ENCODE measurements at regions not wholly inside any gene's neighbourhood (a gene's known extent, or its start where the extent isn't known, plus 50 kb on each side); places are given as distances from the start of the nearest gene placed in this dataset.
"Not testable (repeated sequence)": the region's sequence is repeated elsewhere in the genome, so short reads cannot be mapped to it uniquely, and the experiment has no call there.

GRCh38 chr21:32884062-32884461 lies 112.5 kb upstream of the PAXBP1 start:
- peak; percentile 14 for DNase-seq (ENCODE audit: low spot score)

GRCh38 chr21:32886339-32886738 lies 114.8 kb upstream of the PAXBP1 start:
- peak; percentile 60 for DNase-seq (ENCODE audit: low spot score)

DNA sequence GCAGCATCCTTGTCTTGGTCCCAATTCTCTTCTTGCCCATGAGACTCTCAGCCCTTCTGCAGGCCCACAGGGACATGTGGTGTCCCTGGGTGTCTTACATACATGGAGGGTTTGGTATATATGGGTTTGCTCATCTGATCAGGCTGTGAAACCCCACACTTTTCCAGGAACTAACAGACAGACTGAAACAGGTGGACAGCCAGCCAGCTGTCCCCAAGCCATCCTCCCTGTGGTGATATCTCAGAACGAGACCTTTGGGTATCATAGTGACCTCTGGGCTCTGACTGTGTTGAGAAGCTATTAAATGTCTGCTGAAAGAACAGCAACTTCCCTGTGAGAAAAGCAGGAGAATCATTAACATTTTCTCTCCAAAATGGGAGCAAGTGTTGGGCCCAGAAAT lies 115.5 kb upstream of the PAXBP1 start:
- DNase-seq (ENCODE audit: low spot score), result no peak

DNA sequence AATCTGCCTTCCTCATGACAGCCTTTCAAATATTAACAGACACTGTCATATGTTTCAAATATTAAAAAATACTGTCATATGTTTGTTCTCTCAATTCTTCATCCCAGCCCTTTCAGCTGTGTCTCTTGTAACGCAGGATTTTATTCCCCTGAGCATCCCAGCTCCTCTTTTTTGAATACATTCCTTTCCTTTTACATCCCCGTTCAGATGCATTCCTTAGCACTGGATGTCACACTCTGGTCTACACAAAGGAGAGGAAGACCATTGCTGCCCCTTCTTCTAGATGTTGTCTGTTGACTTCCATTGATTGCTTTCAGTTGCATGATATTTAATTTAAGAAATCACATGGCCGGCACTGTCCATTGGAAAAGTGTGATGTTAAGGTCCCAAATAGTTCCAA lies 117.4 kb upstream of the PAXBP1 start:
- DNase-seq (ENCODE audit: low spot score), result no peak

- no peak for DNase-seq (ENCODE audit: low spot score)
These were observed 118.0 kb upstream of the PAXBP1 start for GRCh38 chr21:32889596-32889995.

GRCh38 chr21:32894321-32894720 lies 122.8 kb upstream of the PAXBP1 start:
- DNase-seq (ENCODE audit: low spot score), result no peak

DNA sequence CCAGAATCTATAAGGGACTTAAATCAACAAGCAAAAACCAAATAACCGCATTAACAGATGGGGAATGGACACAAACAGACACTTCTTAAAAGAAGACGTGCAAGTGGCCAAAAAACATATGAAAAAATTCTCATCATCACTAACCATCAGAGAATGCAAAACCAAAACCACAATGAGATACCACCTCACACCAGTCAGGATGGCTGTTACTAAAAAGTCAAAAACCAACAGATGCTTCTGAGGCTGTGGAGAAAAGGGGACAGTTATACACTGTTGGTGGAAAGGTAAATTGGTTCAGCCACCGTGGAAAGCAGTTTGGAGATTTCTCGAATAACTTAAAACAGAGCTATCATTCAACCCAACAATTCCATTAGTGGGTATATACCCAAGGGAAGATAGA lies 124.9 kb upstream of the OLIG2 start:
- no peak for DNase-seq (ENCODE audit: low spot score)

DNA sequence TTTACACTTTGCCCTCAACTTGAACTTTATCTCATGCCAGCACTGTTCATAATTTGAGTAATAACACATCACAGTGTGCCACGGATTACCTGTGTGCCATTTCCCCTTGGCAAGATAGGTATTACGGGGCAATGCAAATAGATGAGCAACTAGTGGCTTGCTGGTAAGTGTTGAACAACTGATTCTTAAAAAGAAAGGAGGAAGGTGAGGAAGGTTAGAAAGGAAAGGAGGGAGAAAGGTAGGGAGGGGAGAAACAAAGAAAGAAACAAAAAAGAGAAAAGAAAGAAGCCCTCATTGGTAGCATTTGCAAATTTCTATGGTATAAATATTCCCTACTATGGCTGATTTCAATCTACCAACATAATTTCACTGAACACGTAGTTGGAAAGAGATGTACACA lies 118.2 kb upstream of the OLIG2 start:
- no peak for DNase-seq (ENCODE audit: low spot score)

GRCh38 chr21:32908534-32908933 lies 117.2 kb upstream of the OLIG2 start:
- DNase-seq (ENCODE audit: low spot score), result no peak

- DNase-seq (ENCODE audit: low spot score), result no peak
These were observed 116.3 kb upstream of the OLIG2 start for GRCh38 chr21:32909393-32909792.

- no peak for DNase-seq (ENCODE audit: low spot score)
These were observed 111.2 kb upstream of the OLIG2 start for GRCh38 chr21:32914424-32915039.

DNA sequence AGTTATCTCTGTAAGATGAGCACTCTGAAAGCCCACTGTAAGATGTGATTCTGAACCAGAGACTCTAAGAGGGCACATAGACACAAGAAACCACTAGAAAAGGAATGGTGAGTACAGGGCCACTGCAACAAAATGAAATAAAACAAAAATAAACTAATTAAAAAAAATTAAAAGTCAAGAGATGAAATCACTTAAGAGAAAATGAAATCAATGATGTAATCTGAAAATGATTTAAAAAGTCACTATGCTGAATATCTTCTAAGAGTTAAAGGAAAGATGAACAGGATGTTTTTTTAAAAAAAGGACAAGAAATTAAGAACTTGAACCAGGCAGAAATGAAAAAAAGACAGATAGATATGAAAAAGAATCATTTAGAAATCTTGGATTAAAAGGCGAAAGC lies 110.6 kb upstream of the OLIG2 start:
- DNase-seq (ENCODE audit: low spot score), result no peak

DNA sequence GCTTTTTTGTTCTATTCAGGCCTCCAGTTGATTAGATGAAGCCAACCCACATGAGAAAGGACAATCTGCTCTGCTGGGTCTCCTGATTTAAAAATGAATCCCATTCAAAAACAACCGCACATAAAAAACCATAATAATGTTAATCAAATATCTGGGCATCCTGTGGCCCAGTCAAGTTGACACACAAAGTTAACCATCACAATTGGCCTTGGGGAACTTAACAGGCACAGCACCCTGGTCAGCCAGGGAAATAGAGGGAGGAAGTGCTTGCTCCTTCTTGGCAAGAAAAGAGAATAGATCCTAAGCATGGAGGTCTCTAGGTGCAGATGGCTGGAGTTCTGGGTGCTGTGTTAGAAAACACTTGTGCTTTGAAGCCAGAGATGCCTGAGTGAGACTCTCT lies 109.6 kb upstream of the OLIG2 start:
- DNase-seq (ENCODE audit: low spot score), result no peak

- DNase-seq (ENCODE audit: low spot score), result peak; percentile 21
These were observed 109.1 kb upstream of the OLIG2 start for GRCh38 chr21:32916522-32917099.

DNA sequence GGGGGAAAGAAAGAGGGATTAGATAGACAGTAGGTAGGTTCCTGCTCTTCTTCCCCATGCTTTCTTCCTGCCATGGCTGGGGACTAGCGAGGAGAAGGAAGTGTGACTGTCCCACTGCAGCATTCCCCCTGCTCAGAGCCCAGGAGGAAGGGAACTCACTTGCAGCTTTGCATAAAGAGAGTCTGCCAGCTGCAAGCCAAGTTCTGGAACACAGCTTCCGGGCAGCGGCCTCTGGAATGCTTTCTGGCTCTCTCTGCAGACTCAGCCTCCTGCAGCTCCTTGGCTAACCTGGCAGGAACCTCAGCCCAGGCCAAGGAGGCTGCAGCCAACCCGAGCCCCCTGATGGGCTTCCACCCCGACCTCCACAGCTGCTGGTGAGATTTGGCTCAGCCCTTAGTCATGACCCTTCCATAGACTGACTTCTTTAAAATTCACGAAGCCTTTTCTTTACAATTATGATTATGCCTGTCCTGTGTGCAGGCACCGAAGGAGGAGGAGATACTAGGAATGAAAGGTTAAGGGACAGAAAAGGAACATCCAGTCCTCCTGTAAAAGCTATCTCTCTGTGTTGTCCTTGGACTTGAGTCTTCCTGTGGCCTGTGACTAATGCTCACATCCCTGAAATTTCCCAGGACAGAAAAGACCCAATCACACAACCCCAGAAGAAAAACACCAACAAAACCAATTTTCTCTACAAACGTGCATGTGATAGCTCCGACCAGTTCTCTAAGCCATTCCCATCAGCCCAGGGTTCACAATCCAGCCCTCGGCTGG lies 108.2 kb upstream of the OLIG2 start:
- DNase-seq (ENCODE audit: low spot score), result no peak

DNA sequence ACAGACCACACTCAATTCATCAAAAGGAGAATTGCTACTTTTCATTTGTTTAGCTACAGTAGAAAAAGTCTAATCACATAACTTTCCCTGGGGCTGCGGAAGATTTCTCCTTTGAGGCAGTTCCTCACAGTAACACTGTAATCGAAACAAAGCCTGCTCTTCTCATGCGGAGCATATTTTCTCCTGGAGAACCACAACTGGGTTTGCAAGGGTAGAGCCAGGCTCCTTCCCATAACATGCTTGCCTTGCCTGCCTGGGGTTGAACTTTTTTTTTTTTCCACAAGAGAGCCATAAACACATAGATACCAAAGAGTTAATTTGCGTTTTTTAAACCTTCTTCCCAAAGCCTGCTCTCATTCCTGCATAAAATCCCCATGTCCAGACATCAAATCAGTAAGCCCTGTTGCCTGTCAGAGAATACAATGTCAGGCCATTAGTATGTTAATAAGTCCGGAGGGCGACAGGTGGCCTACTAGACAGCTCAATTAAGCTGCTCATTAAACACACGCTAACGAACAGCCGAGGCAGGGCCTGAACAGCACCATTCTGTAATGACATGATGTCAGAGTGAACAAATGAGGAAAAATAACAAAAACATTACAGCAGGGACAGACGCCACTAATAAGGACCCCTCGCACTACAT lies 107.1 kb upstream of the OLIG2 start:
- no peak for DNase-seq (ENCODE audit: low spot score)

- DNase-seq (ENCODE audit: low spot score), result no peak
These were observed 105.3 kb upstream of the OLIG2 start for GRCh38 chr21:32920474-32920873.

DNA sequence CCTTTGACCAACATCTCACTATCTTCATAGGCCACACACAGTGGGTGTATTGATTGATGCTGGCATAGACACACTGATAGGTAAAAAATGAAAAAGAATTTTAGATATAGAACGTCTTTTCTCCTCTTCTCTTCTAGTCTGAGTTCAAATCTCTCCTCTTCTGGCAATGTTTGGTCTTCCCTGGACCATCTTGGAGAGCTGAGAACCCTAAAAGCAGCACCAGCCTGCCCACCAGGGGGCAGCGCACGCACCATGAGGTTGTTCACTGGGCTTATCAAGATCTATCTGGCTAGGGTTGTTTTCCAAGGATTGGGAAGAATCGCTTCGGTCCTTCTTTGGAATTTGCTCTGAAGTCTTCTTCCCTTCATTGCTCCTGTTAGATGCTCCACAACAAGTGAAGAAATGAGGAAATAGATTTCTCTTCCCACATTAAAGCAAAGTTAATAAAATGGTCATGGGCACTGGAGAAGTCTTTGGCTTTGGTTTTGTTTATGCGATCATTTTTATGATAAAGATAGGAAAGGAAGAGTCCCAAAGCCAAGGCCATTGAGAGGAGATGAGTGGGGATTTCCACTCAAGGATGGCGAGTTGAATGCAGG lies 104.0 kb upstream of the OLIG2 start:
- no peak for DNase-seq (ENCODE audit: low spot score)

GRCh38 chr21:32925098-32925497 lies 100.6 kb upstream of the OLIG2 start:
- DNase-seq (ENCODE audit: low spot score), result no peak

GRCh38 chr21:32929633-32930038 lies 96.1 kb upstream of the OLIG2 start:
- no peak for DNase-seq (ENCODE audit: low spot score)

- DNase-seq (ENCODE audit: low spot score), result no peak
These were observed 95.1 kb upstream of the OLIG2 start for GRCh38 chr21:32930673-32931072.

GRCh38 chr21:32934068-32934467 lies 91.7 kb upstream of the OLIG2 start:
- DNase-seq (ENCODE audit: low spot score), result not testable (repeated sequence)

GRCh38 chr21:32934829-32935228 lies 90.9 kb upstream of the OLIG2 start:
- DNase-seq (ENCODE audit: low spot score), result no peak

All from SW480 (cell line).